Body of pancreas (tissue), 4 donors: ENCODE measurements at regions not wholly inside any gene's neighbourhood (a gene's known extent, or its start where the extent isn't known, plus 50 kb on each side); places are given as distances from the start of the nearest gene placed in this dataset. TPM values are rescaled to one million over a fixed set of nuclear protein-coding genes. Genes with fewer than 3 reads are reported as not detected.

Experiments used
- ATAC-seq: fragments of 150-250 bp; one replicate; pipeline ENCODE4 v1.9.1; 2016
- DNase-seq, 4 donors: peaks; one replicate each; pipeline ENCODE4 v3.0.0-alpha.2; 2019
- H3K27ac ChIP-seq, 4 donors: fragments of 200-600 bp; sonication (generic); 1 replicate in 3 of 4; 2 replicates in 1 of 4; pipeline versions ENCODE4 v1.5.1 to v1.6.1; 2016 to 2019; ENCODE audit warnings: mild to moderate bottlenecking in 1 of 4, mixed read lengths in 1 of 4, moderate library complexity in 1 of 4
- H3K27me3 ChIP-seq, 2 donors: fragments of 200-600 bp; sonication (generic); one replicate each; pipeline ENCODE4 v1.6.0; 2016; ENCODE audit warnings: mild to moderate bottlenecking in 1 of 2
- H3K36me3 ChIP-seq, 2 donors: fragments of 200-600 bp; sonication (generic); replicated peaks in 1 of 2; 2 replicates each; pipeline ENCODE4 v1.5.1; 2016; ENCODE audit warnings: low read depth in 2 of 2; ENCODE audit not compliant: insufficient read depth in 1 of 2
- H3K4me1 ChIP-seq: fragments of 200-600 bp; sonication (generic); one replicate; pipeline ENCODE4 v1.6.0; 2016
- H3K4me3 ChIP-seq, 2 donors: fragments of 200-600 bp; sonication (generic); 1 replicate in 1 of 2; 2 replicates in 1 of 2; pipeline ENCODE4 v1.5.1; 2016 to 2019
- H3K9me3 ChIP-seq, 3 donors: fragments of 200-600 bp; sonication (generic); 1 replicate in 2 of 3; 2 replicates in 1 of 3; pipeline ENCODE4 v1.5.1; 2016
- CTCF ChIP-seq, 7 experiments: fragments of 450-650 bp in 4 of 7; fragments of 200-600 bp in 3 of 7; sonication (generic) in 3 of 7; IDR thresholded peaks; one replicate each; pipeline ENCODE4 v1.5.1; 2016 to 2019; ENCODE audit warnings: antibody characterized with exemption in 7 of 7
- POLR2A ChIP-seq, 3 donors: fragments of 450-650 bp; IDR thresholded peaks; one replicate each; pipeline ENCODE4 v1.6.1; 2016; ENCODE audit warnings: antibody characterized with exemption in 3 of 3, mild to moderate bottlenecking in 2 of 3
- WGBS, 2 donors: methylation state at CpG; one replicate each; pipeline ENCODE4 v1.1.5; 2017; 5-methylcytosine and 5-hydroxymethylcytosine counted together
- intact Hi-C: fragments of 100-400 bp; cut with DNase I; formaldehyde crosslinking; loops from one replicate; pipeline ENCODE4 v1.15.1; 2023
- small RNA-seq: library from RNA; depleted of rRNA; stranded (forward); fragments of <200 nt; gene quantifications from one replicate; pipeline ENCODE3, GENCODE V24; 2016

GRCh38 chr12:128204711-128205110, 62.3 kb upstream of the TMEM132C start:
- intact Hi-C loops: no loop called here
- no peaks in the 10 kb centered on the region for H3K4me1 ChIP-seq
- DNase-seq: no peak
- no peaks in the 10 kb centered on the region for H3K36me3 ChIP-seq
- H3K27me3 ChIP-seq: no peaks in the 10 kb centered on the region
- peaks cover 0 to 2% (median 0%) of the 10 kb centered on the region in 3 donors for H3K9me3 ChIP-seq
- no peak overlapping the region for H3K27ac ChIP-seq
- TF ChIP-seq CTCF (IDR thresholded peaks at IDR 0.05) (no peak), POLR2A (IDR thresholded peaks at IDR 0.05) (no peak)
- 54 to 66% methylated on average over 7 of the region's 7 CpGs for WGBS, 2 donors
- ATAC-seq: no peak
- H3K4me3 ChIP-seq: no peak overlapping the region

- Histone ChIP-seq H3K27me3 (no peaks in the 10 kb centered on the region), H3K4me1 (no peaks in the 10 kb centered on the region), H3K36me3 (no peaks in the 10 kb centered on the region), H3K27ac (no peak overlapping the region), H3K9me3 (peaks cover 0 to 2% (median 0%) of the 10 kb centered on the region in 3 donors), H3K4me3 (no peak overlapping the region)
- TF ChIP-seq POLR2A (IDR thresholded peaks at IDR 0.05) (no peak), CTCF (IDR thresholded peaks at IDR 0.05) (no peak)
- intact Hi-C loops: no loop called here
- DNase-seq (no peak), ATAC-seq (no peak)
- WGBS, 2 donors: 73 to 75% methylated on average over 3 of the region's 3 CpGs
These were observed 61.8 kb upstream of the TMEM132C start for GRCh38 chr12:128205145-128205544.

- H3K9me3 ChIP-seq: peaks cover 0 to 2% (median 0%) of the 10 kb centered on the region in 3 donors
- H3K4me3 ChIP-seq: no peak overlapping the region
- ATAC-seq (no peak), DNase-seq (no peak)
- TF ChIP-seq CTCF (IDR thresholded peaks at IDR 0.05) (no peak), POLR2A (IDR thresholded peaks at IDR 0.05) (no peak)
- 75 to 92% methylated on average over 7 of the region's 7 CpGs for WGBS, 2 donors
- no peaks in the 10 kb centered on the region for H3K4me1 ChIP-seq
- H3K36me3 ChIP-seq: no peaks in the 10 kb centered on the region
- no peaks in the 10 kb centered on the region for H3K27me3 ChIP-seq
- H3K27ac ChIP-seq: no peak overlapping the region
- intact Hi-C loops: no loop called here
These were observed 61.2 kb upstream of the TMEM132C start for GRCh38 chr12:128205758-128206157.

Small RNAs in the stretch of these regions (small RNA-seq; reads per million reads assigned to genes)
- gene AC006065.2 (not detected), gene AC073913.2 (not detected), gene HSPE1P20 (not detected), gene RF00019 (not detected), gene RNU1-104P (not detected)
